Mesothelial cell of epicardium (in vitro differentiated cells): ENCODE measurements at regions not wholly inside any gene's neighbourhood (a gene's known extent, or its start where the extent isn't known, plus 50 kb on each side); places are given as distances from the start of the nearest gene placed in this dataset.

Source experiments
- DNase-seq, 2 experiments: peaks; one replicate each; pipeline ENCODE4 v3.0.0; 2021; ENCODE audit warnings: low spot score in 2 of 2; ENCODE audit not compliant: unreplicated experiment in 2 of 2
- H3K27ac Mint-ChIP-seq: 2 replicates; pipeline ENCODE4 v1.8.0; 2021; ENCODE audit warnings: mixed read lengths
- H3K27me3 Mint-ChIP-seq: 2 replicates; pipeline ENCODE4 v1.8.0; 2021; ENCODE audit warnings: low read depth, mixed read lengths
- H3K36me3 Mint-ChIP-seq: 2 replicates; pipeline ENCODE4 v1.8.0; 2021; ENCODE audit warnings: mixed read lengths
- H3K4me1 Mint-ChIP-seq: 2 replicates; pipeline ENCODE4 v1.8.0; 2021; ENCODE audit warnings: mixed read lengths
- H3K4me3 Mint-ChIP-seq: 2 replicates; pipeline ENCODE4 v1.8.0; 2021; ENCODE audit warnings: mild to moderate bottlenecking, moderate library complexity, mixed read lengths
- H3K9me3 Mint-ChIP-seq: 2 replicates; pipeline ENCODE4 v1.8.0; 2021; ENCODE audit warnings: mixed read lengths
- TF ChIP-seq, protein P1 (sequence below): fragments of 200-600 bp; sonication (generic); IDR thresholded peaks from one replicate; pipeline ENCODE4 v1.5.0; 2021; ENCODE audit warnings: antibody characterized with exemption; ENCODE audit not compliant: unreplicated experiment

DNA sequence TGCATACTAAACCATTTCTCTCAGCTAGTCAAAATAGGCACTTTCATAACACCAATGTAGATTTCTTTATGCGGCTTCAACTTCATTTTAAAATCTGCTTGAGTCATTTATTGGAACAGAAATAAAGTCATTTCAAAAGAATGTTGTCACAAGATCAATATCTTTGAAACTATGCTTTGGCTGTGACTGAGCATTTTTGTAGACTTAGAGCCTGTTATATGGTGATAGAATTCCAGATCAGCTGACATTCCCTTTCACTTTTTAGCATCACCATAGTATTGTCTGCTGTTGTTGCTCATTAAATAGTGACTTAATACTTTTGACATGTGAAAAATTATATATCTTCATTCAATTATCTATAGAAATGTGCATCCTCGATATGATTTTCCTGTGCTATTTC lies 279.2 kb upstream of the PRR20A start:
- Mint-ChIP-seq H3K36me3 (no peaks in the 10 kb centered on the region), H3K27ac (no peak overlapping the region), H3K9me3 (peaks cover 6% of the 10 kb centered on the region), H3K4me1 (peaks cover 1% of the 10 kb centered on the region), H3K27me3 (no peaks in the 10 kb centered on the region), H3K4me3 (no peak overlapping the region)
- DNase-seq, result no peak
- TF ChIP-seq, protein P1, sequence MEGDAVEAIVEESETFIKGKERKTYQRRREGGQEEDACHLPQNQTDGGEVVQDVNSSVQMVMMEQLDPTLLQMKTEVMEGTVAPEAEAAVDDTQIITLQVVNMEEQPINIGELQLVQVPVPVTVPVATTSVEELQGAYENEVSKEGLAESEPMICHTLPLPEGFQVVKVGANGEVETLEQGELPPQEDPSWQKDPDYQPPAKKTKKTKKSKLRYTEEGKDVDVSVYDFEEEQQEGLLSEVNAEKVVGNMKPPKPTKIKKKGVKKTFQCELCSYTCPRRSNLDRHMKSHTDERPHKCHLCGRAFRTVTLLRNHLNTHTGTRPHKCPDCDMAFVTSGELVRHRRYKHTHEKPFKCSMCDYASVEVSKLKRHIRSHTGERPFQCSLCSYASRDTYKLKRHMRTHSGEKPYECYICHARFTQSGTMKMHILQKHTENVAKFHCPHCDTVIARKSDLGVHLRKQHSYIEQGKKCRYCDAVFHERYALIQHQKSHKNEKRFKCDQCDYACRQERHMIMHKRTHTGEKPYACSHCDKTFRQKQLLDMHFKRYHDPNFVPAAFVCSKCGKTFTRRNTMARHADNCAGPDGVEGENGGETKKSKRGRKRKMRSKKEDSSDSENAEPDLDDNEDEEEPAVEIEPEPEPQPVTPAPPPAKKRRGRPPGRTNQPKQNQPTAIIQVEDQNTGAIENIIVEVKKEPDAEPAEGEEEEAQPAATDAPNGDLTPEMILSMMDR, result no peak

DNA sequence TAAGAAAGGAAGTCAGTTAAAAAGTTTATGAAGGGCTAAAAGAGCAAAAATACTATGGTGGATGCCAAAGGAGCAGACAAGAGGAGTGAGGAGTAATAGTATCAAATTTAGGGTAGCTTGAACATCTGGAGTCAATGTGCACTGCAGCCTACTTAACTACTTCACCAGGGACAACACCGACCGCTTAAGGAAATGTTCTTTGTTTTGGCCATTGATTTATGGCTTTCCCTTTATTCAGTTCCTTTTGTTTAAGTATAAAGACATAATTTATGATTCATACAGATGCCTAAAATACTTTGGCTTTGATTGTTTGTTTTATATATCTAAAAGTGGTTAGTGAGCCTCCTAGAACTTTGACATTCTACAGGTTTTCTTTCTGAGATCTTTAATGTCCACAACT lies 276.3 kb upstream of the PRR20A start:
- Mint-ChIP-seq H3K27me3 (no peaks in the 10 kb centered on the region), H3K4me1 (peaks cover 1% of the 10 kb centered on the region), H3K27ac (no peak overlapping the region), H3K36me3 (no peaks in the 10 kb centered on the region), H3K4me3 (no peak overlapping the region), H3K9me3 (no peaks in the 10 kb centered on the region)
- DNase-seq, result no peak
- TF ChIP-seq, protein P1, result no peak

DNA sequence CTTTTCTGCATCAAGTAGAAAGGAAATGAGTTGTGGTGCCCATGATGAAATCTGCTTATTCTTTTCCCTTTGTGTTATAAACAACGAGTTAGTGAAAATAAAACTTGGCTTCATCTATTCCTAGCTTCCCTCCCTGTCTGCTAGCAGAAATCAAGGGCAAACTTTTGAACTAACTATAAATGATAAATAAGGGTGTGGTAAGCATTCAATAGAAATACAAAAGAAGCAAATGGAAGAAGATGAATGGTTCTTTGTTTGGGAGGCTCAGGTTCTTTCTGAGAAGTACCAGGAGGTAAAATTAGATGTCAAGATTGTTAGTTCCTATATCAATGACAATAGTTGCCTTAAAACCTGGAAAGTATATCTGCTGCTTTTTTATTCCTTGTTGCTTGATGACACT lies 275.3 kb upstream of the PRR20A start:
- H3K9me3 Mint-ChIP-seq, result no peaks in the 10 kb centered on the region
- no peak for DNase-seq
- no peaks in the 10 kb centered on the region for H3K27me3 Mint-ChIP-seq
- no peak overlapping the region for H3K4me3 Mint-ChIP-seq
- no peaks in the 10 kb centered on the region for H3K36me3 Mint-ChIP-seq
- H3K4me1 Mint-ChIP-seq, result peaks cover 1% of the 10 kb centered on the region
- no peak overlapping the region for H3K27ac Mint-ChIP-seq
- TF ChIP-seq, protein P1, result no peak

DNA sequence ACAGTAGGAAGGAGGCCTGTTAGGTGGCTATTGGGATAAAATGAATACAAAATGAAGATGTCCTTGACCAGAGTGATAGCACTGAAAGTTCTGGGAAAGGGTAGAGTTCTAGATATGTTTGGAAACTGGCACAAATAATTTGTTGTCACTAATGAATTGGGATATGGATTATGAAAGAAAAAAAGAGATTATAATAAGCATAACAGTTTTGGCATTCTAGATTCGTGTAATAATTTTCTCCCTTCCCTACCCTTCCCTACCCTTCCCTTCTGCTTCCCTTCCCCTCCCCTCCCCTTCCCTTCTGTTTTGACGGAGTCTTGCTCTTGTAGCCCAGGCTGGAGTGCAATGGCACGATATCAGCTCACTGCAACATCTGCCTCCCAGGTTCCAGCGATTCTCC lies 271.0 kb upstream of the PRR20A start:
- no peaks in the 10 kb centered on the region for H3K27me3 Mint-ChIP-seq
- H3K9me3 Mint-ChIP-seq, result no peaks in the 10 kb centered on the region
- TF ChIP-seq, protein P1, result no peak
- no peak overlapping the region for H3K4me3 Mint-ChIP-seq
- no peak for DNase-seq
- H3K27ac Mint-ChIP-seq, result no peak overlapping the region
- no peaks in the 10 kb centered on the region for H3K36me3 Mint-ChIP-seq
- no peaks in the 10 kb centered on the region for H3K4me1 Mint-ChIP-seq

DNA sequence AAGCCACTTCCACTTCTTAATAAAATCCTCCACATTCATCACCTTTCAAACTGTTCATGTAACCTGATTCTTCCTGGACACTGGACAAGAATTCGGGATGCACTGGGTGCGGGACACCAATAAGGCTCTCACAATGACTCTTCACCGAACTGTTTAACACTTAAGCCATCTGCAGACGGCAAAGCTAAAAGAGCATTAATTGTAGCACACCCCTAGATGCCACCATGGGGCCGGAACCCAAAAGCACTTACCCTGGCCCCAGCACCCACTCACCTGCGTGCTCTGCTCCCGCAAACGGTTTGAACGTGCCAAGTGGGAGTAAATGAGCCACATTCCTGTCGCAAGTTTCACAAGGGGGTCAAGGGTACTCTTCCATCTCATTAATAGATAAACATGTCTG lies 254.3 kb upstream of the PRR20A start:
- no peak for DNase-seq
- Mint-ChIP-seq H3K36me3 (no peaks in the 10 kb centered on the region), H3K4me3 (no peak overlapping the region), H3K27me3 (no peaks in the 10 kb centered on the region), H3K9me3 (peaks cover 12% of the 10 kb centered on the region), H3K4me1 (no peaks in the 10 kb centered on the region), H3K27ac (no peak overlapping the region)
- TF ChIP-seq, protein P1, result no peak

DNA sequence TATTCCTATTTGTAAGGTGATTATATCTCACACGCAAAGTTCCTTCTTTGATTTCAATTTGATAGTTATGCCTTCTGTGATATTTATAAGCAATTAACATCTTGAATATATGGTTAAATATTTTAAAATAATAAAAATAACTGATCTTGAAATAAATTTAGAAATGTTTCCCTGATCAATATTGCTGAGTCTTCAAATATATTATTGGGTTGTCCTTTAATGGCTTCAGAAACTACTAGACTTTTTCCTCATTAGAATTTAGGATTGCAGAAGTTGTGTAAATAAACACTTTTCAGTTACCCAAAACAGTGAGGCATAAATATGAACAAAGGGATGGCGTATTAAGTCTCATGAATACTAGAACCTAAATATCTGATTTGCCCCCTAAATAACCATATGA lies 252.3 kb upstream of the PRR20A start:
- peaks cover 1% of the 10 kb centered on the region for H3K9me3 Mint-ChIP-seq

More for the DNA sequence above, 252.3 kb upstream of the PRR20A start:
- H3K36me3 Mint-ChIP-seq, result no peaks in the 10 kb centered on the region
- no peaks in the 10 kb centered on the region for H3K4me1 Mint-ChIP-seq
- no peak for DNase-seq
- H3K4me3 Mint-ChIP-seq, result no peak overlapping the region
- H3K27me3 Mint-ChIP-seq, result no peaks in the 10 kb centered on the region
- no peak overlapping the region for H3K27ac Mint-ChIP-seq
- TF ChIP-seq, protein P1, result no peak
